Gastrocnemius medialis (tissue), 4 donors: ENCODE measurements at regions not wholly inside any gene's neighbourhood (a gene's known extent, or its start where the extent isn't known, plus 50 kb on each side); places are given as distances from the start of the nearest gene placed in this dataset.

Experiments used
- ATAC-seq, 2 donors: fragments of 150-250 bp; one replicate each; pipeline ENCODE4 v1.9.1; 2016
- DNase-seq, 2 donors: peaks; one replicate each; pipeline ENCODE4 v3.0.0-alpha.2; 2019
- H3K27ac ChIP-seq, 4 donors: fragments of 200-600 bp; sonication (generic); 1 replicate in 1 of 4; 2 replicates in 3 of 4; pipeline ENCODE4 v1.5.1; 2016 to 2018; ENCODE audit warnings: mild to moderate bottlenecking in 2 of 4, moderate library complexity in 1 of 4
- H3K27me3 ChIP-seq, 3 donors: fragments of 200-600 bp; sonication (generic) in 2 of 3; 1 replicate in 1 of 3; 2 replicates in 2 of 3; pipeline versions ENCODE4 v1.5.1 to v1.6.0; 2016 to 2019; ENCODE audit warnings: mild to moderate bottlenecking in 1 of 3, moderate library complexity in 1 of 3
- H3K36me3 ChIP-seq, 2 donors: fragments of 200-600 bp; sonication (generic) in 1 of 2; one replicate each; pipeline ENCODE4 v1.5.1; 2017 to 2018
- H3K4me1 ChIP-seq, 2 donors: fragments of 200-600 bp; sonication (generic) in 1 of 2; one replicate each; pipeline ENCODE4 v1.5.1; 2016 to 2017; ENCODE audit warnings: mild to moderate bottlenecking in 2 of 2
- H3K4me3 ChIP-seq, 4 donors: fragments of 200-600 bp; sonication (generic) in 3 of 4; 1 replicate in 1 of 4; 2 replicates in 3 of 4; pipeline ENCODE4 v1.5.1; 2016 to 2019; ENCODE audit warnings: mild to moderate bottlenecking in 2 of 4
- H3K9me3 ChIP-seq, 3 donors: fragments of 200-600 bp; sonication (generic) in 2 of 3; 1 replicate in 1 of 3; 2 replicates in 2 of 3; pipeline ENCODE4 v1.5.1; 2016 to 2019
- POLR2A ChIP-seq, 2 donors: fragments of 450-650 bp; IDR thresholded peaks; one replicate each; pipeline ENCODE4 v1.6.1; 2017; ENCODE audit warnings: antibody characterized with exemption in 2 of 2, mild to moderate bottlenecking in 2 of 2, moderate library complexity in 2 of 2
- in situ Hi-C, 4 donors: fragments of 200-750 bp; cut with MboI; loops; one replicate each; pipeline versions ENCODE4 v1.15.0 to v1.8.0; 2017; ENCODE audit warnings: low sequenced_read_pairs in 4 of 4
- intact Hi-C: fragments of 100-400 bp; cut with DNase I; formaldehyde crosslinking; loops from one replicate; pipeline ENCODE4 v1.15.1; 2023; ENCODE audit warnings: low total_unique reads
- TF ChIP-seq, protein P1 (sequence below), 5 experiments: fragments of 450-650 bp in 3 of 5; fragments of 200-600 bp in 2 of 5; sonication (generic) in 2 of 5; IDR thresholded peaks in 4 of 5; conservative IDR thresholded peaks in 1 of 5; 1 replicate in 4 of 5; 2 replicates in 1 of 5; pipeline ENCODE4 v1.5.1; 2016 to 2019; ENCODE audit warnings: antibody characterized with exemption in 5 of 5, mild to moderate bottlenecking in 3 of 5, moderate library complexity in 3 of 5

GRCh38 chr13:32938314-32938713 lies 77.9 kb upstream of the KL start:
- TF ChIP-seq POLR2A (IDR thresholded peaks at IDR 0.05), result no peak
- TF ChIP-seq, protein P1, sequence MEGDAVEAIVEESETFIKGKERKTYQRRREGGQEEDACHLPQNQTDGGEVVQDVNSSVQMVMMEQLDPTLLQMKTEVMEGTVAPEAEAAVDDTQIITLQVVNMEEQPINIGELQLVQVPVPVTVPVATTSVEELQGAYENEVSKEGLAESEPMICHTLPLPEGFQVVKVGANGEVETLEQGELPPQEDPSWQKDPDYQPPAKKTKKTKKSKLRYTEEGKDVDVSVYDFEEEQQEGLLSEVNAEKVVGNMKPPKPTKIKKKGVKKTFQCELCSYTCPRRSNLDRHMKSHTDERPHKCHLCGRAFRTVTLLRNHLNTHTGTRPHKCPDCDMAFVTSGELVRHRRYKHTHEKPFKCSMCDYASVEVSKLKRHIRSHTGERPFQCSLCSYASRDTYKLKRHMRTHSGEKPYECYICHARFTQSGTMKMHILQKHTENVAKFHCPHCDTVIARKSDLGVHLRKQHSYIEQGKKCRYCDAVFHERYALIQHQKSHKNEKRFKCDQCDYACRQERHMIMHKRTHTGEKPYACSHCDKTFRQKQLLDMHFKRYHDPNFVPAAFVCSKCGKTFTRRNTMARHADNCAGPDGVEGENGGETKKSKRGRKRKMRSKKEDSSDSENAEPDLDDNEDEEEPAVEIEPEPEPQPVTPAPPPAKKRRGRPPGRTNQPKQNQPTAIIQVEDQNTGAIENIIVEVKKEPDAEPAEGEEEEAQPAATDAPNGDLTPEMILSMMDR (IDR thresholded peaks at IDR 0.05 in 4 of 5, conservative IDR thresholded peaks at IDR 0.05 in 1 of 5), result no peak
- in situ Hi-C loops, result no loop called here
- Histone ChIP-seq H3K27ac (no peak overlapping the region), H3K4me1 (no peaks in the 10 kb centered on the region), H3K36me3 (no peaks in the 10 kb centered on the region), H3K27me3 (no peaks in the 10 kb centered on the region), H3K9me3 (no peaks in the 10 kb centered on the region), H3K4me3 (no peak overlapping the region)
- intact Hi-C loops, result no loop called here
- DNase-seq (no peak), ATAC-seq (no peak)

GRCh38 chr13:32938907-32939306 lies 77.3 kb upstream of the KL start:
- no peak overlapping the region for H3K4me3 ChIP-seq
- intact Hi-C loops (no loop called here), in situ Hi-C loops (no loop called here)
- no peak overlapping the region for H3K27ac ChIP-seq
- DNase-seq (no peak), ATAC-seq (no peak)
- H3K36me3 ChIP-seq, result no peaks in the 10 kb centered on the region
- no peaks in the 10 kb centered on the region for H3K4me1 ChIP-seq
- TF ChIP-seq, protein P1 (IDR thresholded peaks at IDR 0.05 in 4 of 5, conservative IDR thresholded peaks at IDR 0.05 in 1 of 5), result no peak
- no peak for TF ChIP-seq POLR2A (IDR thresholded peaks at IDR 0.05)
- H3K9me3 ChIP-seq, result no peaks in the 10 kb centered on the region
- H3K27me3 ChIP-seq, result no peaks in the 10 kb centered on the region

GRCh38 chr13:32940601-32941000 lies 75.6 kb upstream of the KL start:
- ATAC-seq, result no peak
- in situ Hi-C loops, result no loop called here
- H3K36me3 ChIP-seq, result no peaks in the 10 kb centered on the region
- TF ChIP-seq, protein P1 (IDR thresholded peaks at IDR 0.05 in 4 of 5, conservative IDR thresholded peaks at IDR 0.05 in 1 of 5), result no peak
- TF ChIP-seq POLR2A (IDR thresholded peaks at IDR 0.05), result no peak
- no peak overlapping the region for H3K4me3 ChIP-seq
- no peak overlapping the region for H3K27ac ChIP-seq
- intact Hi-C loops, result no loop called here
- no peaks in the 10 kb centered on the region for H3K4me1 ChIP-seq
- H3K9me3 ChIP-seq, result no peaks in the 10 kb centered on the region
- H3K27me3 ChIP-seq, result no peaks in the 10 kb centered on the region
- peak in 1 of 2 donors; percentile 15 for DNase-seq

- no peaks in the 10 kb centered on the region for H3K4me1 ChIP-seq
- no peak overlapping the region for H3K4me3 ChIP-seq
- H3K36me3 ChIP-seq, result no peaks in the 10 kb centered on the region
- no peaks in the 10 kb centered on the region for H3K27me3 ChIP-seq
- ATAC-seq, result no peak
- no peak overlapping the region for H3K27ac ChIP-seq
- TF ChIP-seq, protein P1 (IDR thresholded peaks at IDR 0.05 in 4 of 5, conservative IDR thresholded peaks at IDR 0.05 in 1 of 5), result no peak
- no peak for TF ChIP-seq POLR2A (IDR thresholded peaks at IDR 0.05)
- no peak for DNase-seq
- H3K9me3 ChIP-seq, result no peaks in the 10 kb centered on the region
- intact Hi-C loops (no loop called here), in situ Hi-C loops (no loop called here)
These were observed 74.9 kb upstream of the KL start for GRCh38 chr13:32941368-32941767.

- no peak for ATAC-seq
- Histone ChIP-seq H3K4me3 (no peak overlapping the region), H3K27me3 (no peaks in the 10 kb centered on the region), H3K27ac (no peak overlapping the region), H3K4me1 (no peaks in the 10 kb centered on the region), H3K9me3 (no peaks in the 10 kb centered on the region), H3K36me3 (no peaks in the 10 kb centered on the region)
- in situ Hi-C loops (no loop called here), intact Hi-C loops (no loop called here)
- TF ChIP-seq POLR2A (IDR thresholded peaks at IDR 0.05), result no peak
- TF ChIP-seq, protein P1 (IDR thresholded peaks at IDR 0.05 in 4 of 5, conservative IDR thresholded peaks at IDR 0.05 in 1 of 5), result no peak
- no peak for DNase-seq
These were observed 69.7 kb upstream of the KL start for GRCh38 chr13:32946558-32946957.
